Stomach (tissue), 8 donors: ENCODE measurements at regions not wholly inside any gene's neighbourhood (a gene's known extent, or its start where the extent isn't known, plus 50 kb on each side); places are given as distances from the start of the nearest gene placed in this dataset.
A peak's percentile ranks its signal among the peaks of the same experiment; 100 is the strongest.

Experiments used
- DNase-seq, 2 donors: peaks; one replicate each; pipeline versions ENCODE4 v3.0.0 to v3.0.0-alpha.2; 2013 to 2019
- H3K27ac ChIP-seq, 5 donors: fragments of 200-600 bp in 4 of 5; sonication (generic) in 4 of 5; one replicate each; pipeline ENCODE4 v1.5.1; 2013 to 2019; ENCODE audit warnings: mild to moderate bottlenecking in 1 of 5, moderate library complexity in 1 of 5
- H3K27me3 ChIP-seq, 3 donors: fragments of 200-600 bp; sonication (generic); one replicate each; pipeline ENCODE4 v1.5.1; 2017 to 2019; ENCODE audit warnings: mixed run types in 1 of 3
- H3K36me3 ChIP-seq, 4 donors: fragments of 200-600 bp; sonication (generic); 1 replicate in 3 of 4; 2 replicates in 1 of 4; pipeline ENCODE4 v1.5.1; 2016 to 2019
- H3K4me1 ChIP-seq, 4 donors: fragments of 200-600 bp; sonication (generic); one replicate each; pipeline ENCODE4 v1.5.1; 2016 to 2019
- H3K4me3 ChIP-seq, 4 donors: fragments of 200-600 bp; sonication (generic) in 3 of 4; one replicate each; pipeline ENCODE4 v1.5.1; 2016 to 2019; ENCODE audit warnings: mild to moderate bottlenecking in 1 of 4
- H3K9me3 ChIP-seq, 4 donors: fragments of 200-600 bp; sonication (generic); one replicate each; pipeline ENCODE4 v1.5.1; 2016 to 2019
- EP300 ChIP-seq: sonication (generic); formaldehyde crosslinking; IDR thresholded peaks from one replicate; pipeline ENCODE4 v1.6.1; 2017; ENCODE audit warnings: antibody characterized with exemption
- POLR2A ChIP-seq, 4 donors: fragments of 450-650 bp; IDR thresholded peaks; one replicate each; pipeline ENCODE4 v1.6.1; 2016; ENCODE audit warnings: antibody characterized with exemption in 4 of 4, control low read depth in 2 of 4, mild to moderate bottlenecking in 1 of 4, moderate library complexity in 1 of 4
- POLR2AphosphoS5 ChIP-seq, 3 donors: sonication (generic); formaldehyde crosslinking; IDR thresholded peaks; one replicate each; pipeline ENCODE4 v1.6.1; 2016; ENCODE audit warnings: antibody characterized with exemption in 3 of 3
- WGBS, 5 donors: extraction: QIAGEN DNeasy Blood & Tissue Kit in 3 of 5; methylation state at CpG; one replicate each; pipeline versions ENCODE4 v1.1.5 to v1.1.7; 2013 to 2018; 5-methylcytosine and 5-hydroxymethylcytosine counted together
- intact Hi-C: fragments of 100-400 bp; cut with DNase I; formaldehyde crosslinking; loops from one replicate; pipeline ENCODE4 v1.15.1; 2023; ENCODE audit warnings: low total_unique reads
- TF ChIP-seq, protein P1 (sequence below), 7 experiments: fragments of 450-650 bp in 4 of 7; fragments of 200-600 bp in 3 of 7; sonication (generic) in 3 of 7; IDR thresholded peaks; one replicate each; pipeline ENCODE4 v1.5.1; 2016 to 2019; ENCODE audit warnings: antibody characterized with exemption in 7 of 7, control low read depth in 2 of 7, mild to moderate bottlenecking in 1 of 7
- donor health status: healthy with polysubstance abuse.
- donor health status: Bipolar disorder and iron deficiency.
- donor health status: healthy.

DNA sequence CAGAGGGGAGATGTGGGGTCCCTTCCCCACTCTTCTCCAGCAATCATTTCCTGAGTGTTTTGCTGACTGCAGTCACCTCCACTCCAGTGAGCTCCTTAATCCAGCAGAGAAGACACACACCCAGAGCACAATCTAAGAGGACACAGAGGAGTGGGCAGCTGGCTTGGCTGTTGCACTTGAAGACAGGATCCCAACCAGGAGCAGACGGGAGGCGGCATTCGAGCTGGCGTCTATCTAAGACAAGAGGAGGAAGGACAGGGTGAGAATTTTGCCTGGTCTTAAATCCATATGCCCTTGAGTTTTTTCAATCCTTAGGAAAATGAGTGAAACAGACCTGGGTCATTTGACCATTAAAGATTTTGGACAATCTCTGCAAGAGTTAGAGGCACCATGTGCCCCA lies 56.1 kb upstream of the SIM2 start:
- Histone ChIP-seq H3K27me3 (peaks cover 0 to 25% (median 0%) of the 10 kb centered on the region in 3 donors), H3K4me1 (peaks cover 9 to 29% (median 18%) of the 10 kb centered on the region in 4 donors), H3K27ac (no peak overlapping the region), H3K36me3 (no peaks in the 10 kb centered on the region), H3K9me3 (no peaks in the 10 kb centered on the region), H3K4me3 (no peak overlapping the region)
- intact Hi-C loops, result no loop called here
- TF ChIP-seq POLR2A (IDR thresholded peaks at IDR 0.05), result no peak
- 81 to 98% (median 91%) methylated on average over 4 of the region's 4 CpGs for WGBS, 5 donors
- DNase-seq, result peak in 1 of 2 donors; percentile 21

DNA sequence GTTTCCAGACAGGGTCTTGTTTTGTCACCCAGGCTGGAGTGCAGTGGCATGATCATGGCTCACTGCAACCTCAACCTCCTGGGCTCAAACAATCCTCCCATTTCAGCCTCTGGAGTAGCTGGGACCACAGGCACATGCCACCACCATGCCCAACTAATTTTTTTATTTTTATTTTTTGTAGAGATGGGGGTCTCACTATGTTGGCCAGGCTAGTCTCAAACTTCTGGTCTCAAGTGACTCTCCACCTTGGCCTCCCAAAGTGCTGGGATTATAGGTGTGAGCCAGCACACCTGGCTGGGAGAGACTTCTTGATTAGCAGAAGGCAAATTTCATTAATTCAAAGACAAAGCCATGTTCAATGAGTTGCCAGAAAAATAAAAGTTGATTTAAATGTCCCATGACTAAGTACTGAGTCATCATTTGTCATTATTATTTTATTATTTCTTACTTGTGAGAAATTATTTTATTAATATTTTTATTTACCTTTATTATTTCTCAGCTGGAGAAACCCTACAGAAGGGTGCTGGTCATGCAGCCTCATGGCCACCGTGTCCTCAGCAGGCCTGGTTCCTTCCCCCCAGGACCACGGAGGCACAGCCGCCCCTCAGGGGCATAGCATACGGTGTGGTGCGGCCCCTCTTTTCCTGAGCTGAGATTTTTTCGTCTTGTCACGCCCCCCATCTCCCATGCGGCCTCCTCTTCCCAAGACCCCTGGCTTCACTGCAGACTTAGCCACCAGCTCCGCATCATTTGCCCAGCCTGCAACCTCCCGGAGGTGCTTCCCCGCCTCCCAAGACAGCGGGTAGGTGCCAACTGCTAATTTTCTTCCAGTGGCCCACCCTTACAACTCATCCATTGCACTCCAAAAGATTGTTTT lies 55.3 kb upstream of the SIM2 start:
- no peaks in the 10 kb centered on the region for H3K9me3 ChIP-seq
- TF ChIP-seq, protein P1, sequence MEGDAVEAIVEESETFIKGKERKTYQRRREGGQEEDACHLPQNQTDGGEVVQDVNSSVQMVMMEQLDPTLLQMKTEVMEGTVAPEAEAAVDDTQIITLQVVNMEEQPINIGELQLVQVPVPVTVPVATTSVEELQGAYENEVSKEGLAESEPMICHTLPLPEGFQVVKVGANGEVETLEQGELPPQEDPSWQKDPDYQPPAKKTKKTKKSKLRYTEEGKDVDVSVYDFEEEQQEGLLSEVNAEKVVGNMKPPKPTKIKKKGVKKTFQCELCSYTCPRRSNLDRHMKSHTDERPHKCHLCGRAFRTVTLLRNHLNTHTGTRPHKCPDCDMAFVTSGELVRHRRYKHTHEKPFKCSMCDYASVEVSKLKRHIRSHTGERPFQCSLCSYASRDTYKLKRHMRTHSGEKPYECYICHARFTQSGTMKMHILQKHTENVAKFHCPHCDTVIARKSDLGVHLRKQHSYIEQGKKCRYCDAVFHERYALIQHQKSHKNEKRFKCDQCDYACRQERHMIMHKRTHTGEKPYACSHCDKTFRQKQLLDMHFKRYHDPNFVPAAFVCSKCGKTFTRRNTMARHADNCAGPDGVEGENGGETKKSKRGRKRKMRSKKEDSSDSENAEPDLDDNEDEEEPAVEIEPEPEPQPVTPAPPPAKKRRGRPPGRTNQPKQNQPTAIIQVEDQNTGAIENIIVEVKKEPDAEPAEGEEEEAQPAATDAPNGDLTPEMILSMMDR (IDR thresholded peaks at IDR 0.05), result no peak
- no peak for TF ChIP-seq POLR2A (IDR thresholded peaks at IDR 0.05)
- no peak for TF ChIP-seq POLR2AphosphoS5 (IDR thresholded peaks at IDR 0.05)
- TF ChIP-seq EP300, result no peak
- peaks cover 9 to 33% (median 18%) of the 10 kb centered on the region in 4 donors for H3K4me1 ChIP-seq
- no peak overlapping the region for H3K27ac ChIP-seq
- DNase-seq, result no peak
- H3K27me3 ChIP-seq, result peaks cover 0 to 29% (median 0%) of the 10 kb centered on the region in 3 donors
- intact Hi-C loops, result no loop called here
- no peak overlapping the region for H3K4me3 ChIP-seq
- no peaks in the 10 kb centered on the region for H3K36me3 ChIP-seq
- WGBS, 5 donors, result 90 to 97% (median 96%) methylated on average over 12 of the region's 12 CpGs

DNA sequence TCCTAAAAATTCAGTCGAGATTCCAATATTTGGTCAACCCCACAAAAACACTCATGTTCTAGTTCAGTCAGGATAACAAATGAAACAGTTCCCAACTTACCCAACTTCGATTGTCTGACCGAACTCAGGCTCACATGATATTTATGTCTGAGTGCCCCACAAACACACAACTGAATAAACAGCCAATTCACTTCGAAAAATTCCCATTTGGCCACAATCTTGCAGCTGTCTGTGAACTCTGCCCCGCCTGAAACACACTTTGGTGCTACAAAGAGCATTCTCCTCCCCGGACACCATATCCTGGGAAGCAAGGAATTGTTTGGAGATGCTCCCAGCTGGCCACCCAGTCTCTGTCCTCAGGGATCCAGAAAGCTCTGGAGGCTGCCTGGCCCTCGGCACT lies 52.9 kb upstream of the SIM2 start:
- Histone ChIP-seq H3K36me3 (no peaks in the 10 kb centered on the region), H3K27me3 (peaks cover 0 to 29% (median 0%) of the 10 kb centered on the region in 3 donors), H3K4me3 (no peak overlapping the region), H3K9me3 (no peaks in the 10 kb centered on the region), H3K4me1 (peaks cover 0 to 12% (median 4%) of the 10 kb centered on the region in 4 donors), H3K27ac (no peak overlapping the region)
- WGBS, 5 donors, result 72 to 92% (median 80%) methylated on average over 7 of the region's 7 CpGs
- no peak for DNase-seq
- intact Hi-C loops, result no loop called here
- no peak for TF ChIP-seq POLR2A (IDR thresholded peaks at IDR 0.05)
- TF ChIP-seq POLR2AphosphoS5 (IDR thresholded peaks at IDR 0.05), result no peak
- no peak for TF ChIP-seq EP300
- TF ChIP-seq, protein P1 (IDR thresholded peaks at IDR 0.05), result no peak

DNA sequence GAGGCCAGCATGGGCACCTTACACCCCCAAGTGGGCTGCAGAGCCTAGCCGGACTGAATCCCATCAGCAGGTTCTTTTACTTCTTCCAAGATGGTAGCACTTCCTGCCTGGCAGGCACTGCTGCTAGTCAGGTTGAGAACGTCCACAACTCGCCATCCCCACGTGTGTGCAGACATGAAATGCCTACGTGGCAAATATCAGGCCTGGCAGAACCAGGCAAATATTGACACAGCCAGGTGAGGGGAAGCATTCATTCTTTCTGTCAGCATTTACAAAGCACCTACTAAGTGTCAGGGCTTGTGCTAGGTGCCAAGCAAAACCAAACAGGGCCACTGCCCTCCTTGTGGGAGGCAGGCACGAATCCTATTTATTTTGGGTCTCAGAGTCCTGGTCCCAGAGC lies 52.3 kb upstream of the SIM2 start:
- Histone ChIP-seq H3K4me3 (no peak overlapping the region), H3K27ac (no peak overlapping the region), H3K9me3 (no peaks in the 10 kb centered on the region), H3K36me3 (no peaks in the 10 kb centered on the region), H3K4me1 (peaks cover 0 to 12% (median 4%) of the 10 kb centered on the region in 4 donors), H3K27me3 (peaks cover 0 to 24% (median 0%) of the 10 kb centered on the region in 3 donors)
- no peak for DNase-seq
- 60 to 76% (median 73%) methylated on average over 6 of the region's 6 CpGs for WGBS, 5 donors
- intact Hi-C loops, result no loop called here
- TF ChIP-seq POLR2A (IDR thresholded peaks at IDR 0.05) (no peak), POLR2AphosphoS5 (IDR thresholded peaks at IDR 0.05) (no peak), EP300 (no peak)
- TF ChIP-seq, protein P1 (IDR thresholded peaks at IDR 0.05), result no peak
